HG03108 (cell line): ENCODE measurements at regions not wholly inside any gene's neighbourhood (a gene's known extent, or its start where the extent isn't known, plus 50 kb on each side); places are given as distances from the start of the nearest gene placed in this dataset.
"Not testable (repeated sequence)": the region's sequence is repeated elsewhere in the genome, so short reads cannot be mapped to it uniquely, and the experiment has no call there.

Experiments used
- ATAC-seq: cut with Tn5 transposase; IDR thresholded peaks from one replicate; pipeline ENCODE4 v1.9.1; 2021; ENCODE audit warnings: moderate library complexity; ENCODE audit not compliant: unreplicated experiment

- ATAC-seq = no peak
Measured at GRCh38 chr12:9342614-9343353, 134.6 kb upstream of the PZP start.

GRCh38 chr12:9341260-9341585, 133.0 kb upstream of the PZP start:
- no peak for ATAC-seq

- ATAC-seq = no peak
Measured at GRCh38 chr12:9340422-9341259, 132.4 kb upstream of the PZP start.

GRCh38 chr12:9337656-9338055, 129.5 kb upstream of the PZP start:
- ATAC-seq = no peak

GRCh38 chr12:9336375-9337011, 128.3 kb upstream of the PZP start:
- not testable (repeated sequence) for ATAC-seq

- no peak for ATAC-seq
Measured at GRCh38 chr12:9335867-9336266, 127.7 kb upstream of the PZP start.

GRCh38 chr12:9334964-9335363, 126.8 kb upstream of the PZP start:
- no peak for ATAC-seq

- no peak for ATAC-seq
Measured at GRCh38 chr12:9334041-9334692, 126.0 kb upstream of the PZP start.

- ATAC-seq = no peak
Measured at GRCh38 chr12:9333161-9333560, 125.0 kb upstream of the PZP start.

- no peak for ATAC-seq
Measured at GRCh38 chr12:9332564-9332963, 124.4 kb upstream of the PZP start.

- no peak for ATAC-seq
Measured at GRCh38 chr12:9331218-9331626, 123.0 kb upstream of the PZP start.

- ATAC-seq = no peak
Measured at GRCh38 chr12:9329019-9329418, 120.8 kb upstream of the PZP start.

GRCh38 chr12:9328065-9328464, 119.9 kb upstream of the PZP start:
- ATAC-seq = no peak

GRCh38 chr12:9327320-9327719, 119.1 kb upstream of the PZP start:
- no peak for ATAC-seq

GRCh38 chr12:9326849-9327248, 118.7 kb upstream of the PZP start:
- ATAC-seq = not testable (repeated sequence)

- ATAC-seq = no peak
Measured at GRCh38 chr12:9326085-9326484, 117.9 kb upstream of the PZP start.

- no peak for ATAC-seq
Measured at GRCh38 chr12:9325471-9325870, 117.3 kb upstream of the PZP start.

- no peak for ATAC-seq
Measured at GRCh38 chr12:9324782-9325181, 116.6 kb upstream of the PZP start.

- ATAC-seq = no peak
Measured at GRCh38 chr12:9323144-9323681, 115.0 kb upstream of the PZP start.

GRCh38 chr12:9319842-9320173, 111.6 kb upstream of the PZP start:
- ATAC-seq = no peak
